ENCODE measurements at regions not wholly inside any gene's neighbourhood (a gene's known extent, or its start where the extent isn't known, plus 50 kb on each side); places are given as distances from the start of the nearest gene placed in this dataset.

DNA sequence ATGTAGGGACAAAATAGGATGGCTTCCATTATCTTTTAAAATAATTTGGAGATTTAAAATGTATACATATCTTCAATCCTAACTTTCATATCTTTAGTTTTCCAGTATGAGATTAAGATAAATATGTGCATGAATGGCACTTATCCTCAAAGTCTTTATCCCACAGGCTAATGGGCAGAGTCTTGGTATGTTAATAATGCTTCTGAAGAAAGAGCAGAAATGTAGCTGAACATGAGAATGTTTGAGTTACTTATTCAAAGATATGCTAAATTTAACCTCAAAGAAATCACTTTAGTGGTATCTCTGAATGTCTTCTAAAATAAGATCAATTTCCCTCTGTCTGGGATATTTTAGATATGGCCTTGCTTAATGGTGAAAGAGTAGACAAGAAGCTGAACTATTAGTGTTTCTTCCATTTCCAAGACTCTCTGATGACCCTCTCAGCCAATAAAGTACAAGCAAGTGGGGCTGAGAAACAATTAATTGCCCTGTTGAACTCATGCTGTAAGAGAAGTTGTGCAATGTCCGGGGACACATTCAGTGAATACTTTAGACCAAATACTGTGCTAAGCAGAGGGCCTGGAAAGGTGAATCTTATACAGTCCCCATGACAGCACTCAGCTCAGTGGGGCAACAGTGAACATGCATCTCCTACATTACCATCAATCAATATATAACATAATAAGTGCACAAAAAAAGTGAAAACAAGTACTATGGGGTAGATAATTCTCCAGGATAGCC lies 50.0 kb upstream of the ADAMTSL1 start:
- Histone ChIP-seq H3K4me1 (peaks cover 0 to 18% (median 0%) of the 10 kb centered on the region in 12 donors), H3K4me3 (no peak overlapping the region), H3K27ac (no peak overlapping the region), H3K9me3 (no peaks in the 10 kb centered on the region), H3K36me3 (no peaks in the 10 kb centered on the region), H3K27me3 (no peaks in the 10 kb centered on the region)
- DNase-seq (no peak), ATAC-seq (no peak)
- WGBS, 4 donors: 74 to 94% (median 86%) methylated on average over 1 of the region's 1 CpG
- no peak for TF ChIP-seq POLR2A (IDR thresholded peaks at IDR 0.05)
- TF ChIP-seq, protein P1, sequence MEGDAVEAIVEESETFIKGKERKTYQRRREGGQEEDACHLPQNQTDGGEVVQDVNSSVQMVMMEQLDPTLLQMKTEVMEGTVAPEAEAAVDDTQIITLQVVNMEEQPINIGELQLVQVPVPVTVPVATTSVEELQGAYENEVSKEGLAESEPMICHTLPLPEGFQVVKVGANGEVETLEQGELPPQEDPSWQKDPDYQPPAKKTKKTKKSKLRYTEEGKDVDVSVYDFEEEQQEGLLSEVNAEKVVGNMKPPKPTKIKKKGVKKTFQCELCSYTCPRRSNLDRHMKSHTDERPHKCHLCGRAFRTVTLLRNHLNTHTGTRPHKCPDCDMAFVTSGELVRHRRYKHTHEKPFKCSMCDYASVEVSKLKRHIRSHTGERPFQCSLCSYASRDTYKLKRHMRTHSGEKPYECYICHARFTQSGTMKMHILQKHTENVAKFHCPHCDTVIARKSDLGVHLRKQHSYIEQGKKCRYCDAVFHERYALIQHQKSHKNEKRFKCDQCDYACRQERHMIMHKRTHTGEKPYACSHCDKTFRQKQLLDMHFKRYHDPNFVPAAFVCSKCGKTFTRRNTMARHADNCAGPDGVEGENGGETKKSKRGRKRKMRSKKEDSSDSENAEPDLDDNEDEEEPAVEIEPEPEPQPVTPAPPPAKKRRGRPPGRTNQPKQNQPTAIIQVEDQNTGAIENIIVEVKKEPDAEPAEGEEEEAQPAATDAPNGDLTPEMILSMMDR (IDR thresholded peaks at IDR 0.05): no peak
- intact Hi-C loops (cut with DNase I): loop anchor here in 1 of 10 donors (10.0 kb wide), 1 partner anchor 59 kb away; no protein-coding TSS in a partner anchor

Data from heart left ventricle (tissue), 16 donors.